DOHH2 (cell line): ENCODE measurements at regions not wholly inside any gene's neighbourhood (a gene's known extent, or its start where the extent isn't known, plus 50 kb on each side); places are given as distances from the start of the nearest gene placed in this dataset.

ENCODE experiments used
- EZH2phosphoT487 ChIP-seq: fragments of 200-600 bp; sonication (generic); IDR thresholded peaks from 2 replicates; pipeline ENCODE4 v1.6.1; 2017; ENCODE audit warnings: borderline replicate concordance, mild to moderate bottlenecking, antibody characterized with exemption, low read length, moderate library complexity, mixed read lengths
- TF ChIP-seq, protein P1 (sequence below): fragments of 200-600 bp; sonication (generic); IDR thresholded peaks from one replicate; pipeline ENCODE4 v1.5.1; 2014; ENCODE audit warnings: antibody characterized with exemption, mild to moderate bottlenecking, low read depth, low read length; ENCODE audit not compliant: poor library complexity, severe bottlenecking

DNA sequence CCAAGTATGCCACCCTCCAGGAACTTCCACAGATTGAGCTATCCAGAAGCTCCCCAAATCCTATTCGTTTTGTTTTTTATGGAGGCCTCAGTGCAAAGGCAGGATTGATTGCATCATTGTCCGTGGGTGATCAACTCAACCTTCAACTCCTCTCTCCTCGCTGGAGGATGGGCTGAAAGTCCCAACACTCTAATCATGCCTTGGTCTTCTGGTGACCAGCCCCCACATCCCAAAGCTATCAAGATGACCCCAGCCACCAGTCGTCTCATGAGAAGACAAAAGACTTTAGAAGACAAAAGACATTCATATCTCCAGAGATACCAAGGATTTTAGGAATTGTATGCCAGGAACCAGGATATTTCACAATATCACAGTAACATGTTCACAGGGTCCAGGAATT lies 441.6 kb upstream of the WWC1 start:
- TF ChIP-seq, protein P1, sequence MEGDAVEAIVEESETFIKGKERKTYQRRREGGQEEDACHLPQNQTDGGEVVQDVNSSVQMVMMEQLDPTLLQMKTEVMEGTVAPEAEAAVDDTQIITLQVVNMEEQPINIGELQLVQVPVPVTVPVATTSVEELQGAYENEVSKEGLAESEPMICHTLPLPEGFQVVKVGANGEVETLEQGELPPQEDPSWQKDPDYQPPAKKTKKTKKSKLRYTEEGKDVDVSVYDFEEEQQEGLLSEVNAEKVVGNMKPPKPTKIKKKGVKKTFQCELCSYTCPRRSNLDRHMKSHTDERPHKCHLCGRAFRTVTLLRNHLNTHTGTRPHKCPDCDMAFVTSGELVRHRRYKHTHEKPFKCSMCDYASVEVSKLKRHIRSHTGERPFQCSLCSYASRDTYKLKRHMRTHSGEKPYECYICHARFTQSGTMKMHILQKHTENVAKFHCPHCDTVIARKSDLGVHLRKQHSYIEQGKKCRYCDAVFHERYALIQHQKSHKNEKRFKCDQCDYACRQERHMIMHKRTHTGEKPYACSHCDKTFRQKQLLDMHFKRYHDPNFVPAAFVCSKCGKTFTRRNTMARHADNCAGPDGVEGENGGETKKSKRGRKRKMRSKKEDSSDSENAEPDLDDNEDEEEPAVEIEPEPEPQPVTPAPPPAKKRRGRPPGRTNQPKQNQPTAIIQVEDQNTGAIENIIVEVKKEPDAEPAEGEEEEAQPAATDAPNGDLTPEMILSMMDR, result no peak
- no peak for TF ChIP-seq EZH2phosphoT487
